Mucosa of descending colon (tissue), 3 donors: ENCODE measurements at regions not wholly inside any gene's neighbourhood (a gene's known extent, or its start where the extent isn't known, plus 50 kb on each side); places are given as distances from the start of the nearest gene placed in this dataset.

Experiments used
- ATAC-seq: fragments of 200-7000 bp; cut with Tn5 transposase; one replicate; pipeline ENCODE4 v1.9.1; 2020; ENCODE audit warnings: mild to moderate bottlenecking, moderate library complexity
- DNase-seq, 3 donors: peaks; one replicate each; pipeline ENCODE4 v3.0.0-alpha.2; 2020
- H3K36me3 ChIP-seq: fragments of 200-600 bp; one replicate; pipeline ENCODE4 v1.8.0; 2021; ENCODE audit warnings: low read depth, mild to moderate bottlenecking
- H3K4me1 ChIP-seq: fragments of 200-600 bp; one replicate; pipeline ENCODE4 v1.8.0; 2021; ENCODE audit warnings: low read depth, mild to moderate bottlenecking
- H3K4me3 ChIP-seq: fragments of 200-600 bp; one replicate; pipeline ENCODE4 v1.8.0; 2021; ENCODE audit warnings: mild to moderate bottlenecking
- H3K9me3 ChIP-seq: fragments of 200-600 bp; one replicate; pipeline ENCODE4 v1.8.0; 2021; ENCODE audit warnings: mild to moderate bottlenecking
- intact Hi-C, 2 donors: fragments of 100-400 bp; cut with DNase I in 1 of 2; cut with micrococcal nuclease in 1 of 2; formaldehyde crosslinking; loops; one replicate each; pipeline versions ENCODE4 v1.11.0 to v1.11.1; 2022; cut with DNase I, micrococcal nuclease
- TF ChIP-seq, protein P1 (sequence below): fragments of 200-600 bp; IDR thresholded peaks from one replicate; pipeline ENCODE4 v1.8.0; 2022; ENCODE audit warnings: antibody characterized with exemption, mild to moderate bottlenecking
- donor health status: DM: no; HTN: no; CAD: no; lungs with moderate emphysema.
- donor health status: DM: no; HTN: no; CAD: no.
- donor health status: DM: no; HTN: yes; CAD: no.

- DNase-seq (no peak), ATAC-seq (no peak)
- intact Hi-C loops = no loop called here
- Histone ChIP-seq H3K4me1 (no peaks in the 10 kb centered on the region), H3K9me3 (no peaks in the 10 kb centered on the region), H3K36me3 (no peaks in the 10 kb centered on the region), H3K4me3 (no peak overlapping the region)
- TF ChIP-seq, protein P1, sequence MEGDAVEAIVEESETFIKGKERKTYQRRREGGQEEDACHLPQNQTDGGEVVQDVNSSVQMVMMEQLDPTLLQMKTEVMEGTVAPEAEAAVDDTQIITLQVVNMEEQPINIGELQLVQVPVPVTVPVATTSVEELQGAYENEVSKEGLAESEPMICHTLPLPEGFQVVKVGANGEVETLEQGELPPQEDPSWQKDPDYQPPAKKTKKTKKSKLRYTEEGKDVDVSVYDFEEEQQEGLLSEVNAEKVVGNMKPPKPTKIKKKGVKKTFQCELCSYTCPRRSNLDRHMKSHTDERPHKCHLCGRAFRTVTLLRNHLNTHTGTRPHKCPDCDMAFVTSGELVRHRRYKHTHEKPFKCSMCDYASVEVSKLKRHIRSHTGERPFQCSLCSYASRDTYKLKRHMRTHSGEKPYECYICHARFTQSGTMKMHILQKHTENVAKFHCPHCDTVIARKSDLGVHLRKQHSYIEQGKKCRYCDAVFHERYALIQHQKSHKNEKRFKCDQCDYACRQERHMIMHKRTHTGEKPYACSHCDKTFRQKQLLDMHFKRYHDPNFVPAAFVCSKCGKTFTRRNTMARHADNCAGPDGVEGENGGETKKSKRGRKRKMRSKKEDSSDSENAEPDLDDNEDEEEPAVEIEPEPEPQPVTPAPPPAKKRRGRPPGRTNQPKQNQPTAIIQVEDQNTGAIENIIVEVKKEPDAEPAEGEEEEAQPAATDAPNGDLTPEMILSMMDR = no peak
Measured at GRCh38 chr12:87802721-87803011, 226.5 kb downstream of the C12orf50 start.

GRCh38 chr12:87801860-87802720, 227.1 kb downstream of the C12orf50 start:
- DNase-seq = no peak
- no peak for ATAC-seq
- TF ChIP-seq, protein P1 = no peak
- Histone ChIP-seq H3K36me3 (no peaks in the 10 kb centered on the region), H3K4me1 (no peaks in the 10 kb centered on the region), H3K4me3 (no peak overlapping the region), H3K9me3 (no peaks in the 10 kb centered on the region)
- intact Hi-C loops = no loop called here

- no peaks in the 10 kb centered on the region for H3K36me3 ChIP-seq
- intact Hi-C loops = no loop called here
- no peaks in the 10 kb centered on the region for H3K9me3 ChIP-seq
- DNase-seq = no peak
- no peaks in the 10 kb centered on the region for H3K4me1 ChIP-seq
- no peak for ATAC-seq
- no peak overlapping the region for H3K4me3 ChIP-seq
- TF ChIP-seq, protein P1 = no peak
Measured at GRCh38 chr12:87796961-87797516, 232.2 kb downstream of the C12orf50 start.

DNA sequence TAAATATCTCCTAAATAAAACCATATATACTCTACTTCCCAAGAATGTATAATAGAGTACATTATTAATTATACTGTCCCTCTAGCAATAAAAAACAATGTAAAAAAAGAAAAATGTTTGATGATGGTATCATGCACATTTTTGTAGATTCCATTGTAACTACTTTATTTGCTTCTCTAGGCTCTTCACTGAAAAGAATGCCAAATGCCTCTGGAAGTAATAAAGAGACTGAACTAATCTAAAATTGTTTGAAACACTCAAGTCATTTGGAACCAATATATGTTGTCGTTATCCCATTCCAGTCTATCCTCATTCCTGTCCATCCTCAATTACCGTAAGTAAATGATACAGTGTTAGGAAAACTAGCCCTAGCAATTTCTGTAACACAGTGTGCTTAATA, 233.6 kb downstream of the C12orf50 start:
- Histone ChIP-seq H3K9me3 (no peaks in the 10 kb centered on the region), H3K4me3 (no peak overlapping the region), H3K4me1 (no peaks in the 10 kb centered on the region), H3K36me3 (no peaks in the 10 kb centered on the region)
- intact Hi-C loops = no loop called here
- TF ChIP-seq, protein P1 = no peak
- DNase-seq = no peak
- ATAC-seq = no peak

DNA sequence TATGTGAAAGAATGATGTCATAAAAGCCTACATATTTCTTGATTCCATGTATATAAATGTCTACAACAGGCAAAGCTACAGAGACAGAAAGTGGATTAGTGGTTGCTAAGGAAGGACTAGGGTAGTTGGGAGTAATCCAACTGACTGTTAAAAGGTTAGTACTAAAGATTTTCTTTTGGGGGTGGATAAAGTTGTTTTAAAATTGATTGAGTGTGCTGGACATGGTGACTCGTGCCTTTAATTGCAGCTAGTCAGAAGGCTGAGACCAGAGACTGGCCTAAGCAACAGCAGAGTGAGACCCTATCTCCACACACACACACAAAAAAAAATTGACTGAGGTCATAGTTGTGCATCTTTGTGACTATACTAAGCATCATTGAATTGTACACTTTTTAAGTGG, 234.3 kb downstream of the C12orf50 start:
- Histone ChIP-seq H3K9me3 (no peaks in the 10 kb centered on the region), H3K4me3 (no peak overlapping the region), H3K36me3 (no peaks in the 10 kb centered on the region), H3K4me1 (no peaks in the 10 kb centered on the region)
- no peak for DNase-seq
- intact Hi-C loops = no loop called here
- TF ChIP-seq, protein P1 = no peak
- no peak for ATAC-seq
